ENCODE measurements at regions not wholly inside any gene's neighbourhood (a gene's known extent, or its start where the extent isn't known, plus 50 kb on each side); places are given as distances from the start of the nearest gene placed in this dataset.

DNA sequence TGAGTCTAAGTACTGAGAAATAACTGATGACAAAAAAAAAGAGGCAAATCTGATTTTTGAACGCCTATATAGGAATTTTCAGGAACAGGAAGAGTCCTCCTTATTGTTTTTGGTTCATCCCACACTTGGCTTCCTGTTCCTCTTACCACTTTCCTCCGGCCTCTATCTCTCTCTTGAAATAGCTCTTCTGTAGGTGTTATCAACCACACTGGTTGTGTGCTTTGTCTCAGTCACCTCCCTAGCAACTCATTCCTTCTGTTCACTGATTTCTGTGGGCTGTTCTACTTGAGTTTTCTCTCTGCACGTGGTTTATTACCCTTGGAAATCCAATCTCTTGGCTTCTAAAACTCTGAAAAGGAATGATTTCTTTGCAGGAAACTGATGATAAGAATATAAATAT, 78.7 kb upstream of the C11orf87 start:
- intact Hi-C loops (cut with DNase I) = no loop called here
- TF ChIP-seq, protein P1, sequence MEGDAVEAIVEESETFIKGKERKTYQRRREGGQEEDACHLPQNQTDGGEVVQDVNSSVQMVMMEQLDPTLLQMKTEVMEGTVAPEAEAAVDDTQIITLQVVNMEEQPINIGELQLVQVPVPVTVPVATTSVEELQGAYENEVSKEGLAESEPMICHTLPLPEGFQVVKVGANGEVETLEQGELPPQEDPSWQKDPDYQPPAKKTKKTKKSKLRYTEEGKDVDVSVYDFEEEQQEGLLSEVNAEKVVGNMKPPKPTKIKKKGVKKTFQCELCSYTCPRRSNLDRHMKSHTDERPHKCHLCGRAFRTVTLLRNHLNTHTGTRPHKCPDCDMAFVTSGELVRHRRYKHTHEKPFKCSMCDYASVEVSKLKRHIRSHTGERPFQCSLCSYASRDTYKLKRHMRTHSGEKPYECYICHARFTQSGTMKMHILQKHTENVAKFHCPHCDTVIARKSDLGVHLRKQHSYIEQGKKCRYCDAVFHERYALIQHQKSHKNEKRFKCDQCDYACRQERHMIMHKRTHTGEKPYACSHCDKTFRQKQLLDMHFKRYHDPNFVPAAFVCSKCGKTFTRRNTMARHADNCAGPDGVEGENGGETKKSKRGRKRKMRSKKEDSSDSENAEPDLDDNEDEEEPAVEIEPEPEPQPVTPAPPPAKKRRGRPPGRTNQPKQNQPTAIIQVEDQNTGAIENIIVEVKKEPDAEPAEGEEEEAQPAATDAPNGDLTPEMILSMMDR (IDR thresholded peaks at IDR 0.05) = no peak
- no peak overlapping the region for H3K4me3 ChIP-seq
- no peaks in the 10 kb centered on the region for H3K36me3 ChIP-seq
- no peaks in the 10 kb centered on the region for H3K27me3 ChIP-seq (ENCODE audit: low read depth)
- H3K4me1 ChIP-seq = no peaks in the 10 kb centered on the region
- ATAC-seq = no peak
- no peaks in the 10 kb centered on the region for H3K9me3 ChIP-seq
- DNase-seq = no peak
- H3K27ac ChIP-seq = no peak overlapping the region

DNA sequence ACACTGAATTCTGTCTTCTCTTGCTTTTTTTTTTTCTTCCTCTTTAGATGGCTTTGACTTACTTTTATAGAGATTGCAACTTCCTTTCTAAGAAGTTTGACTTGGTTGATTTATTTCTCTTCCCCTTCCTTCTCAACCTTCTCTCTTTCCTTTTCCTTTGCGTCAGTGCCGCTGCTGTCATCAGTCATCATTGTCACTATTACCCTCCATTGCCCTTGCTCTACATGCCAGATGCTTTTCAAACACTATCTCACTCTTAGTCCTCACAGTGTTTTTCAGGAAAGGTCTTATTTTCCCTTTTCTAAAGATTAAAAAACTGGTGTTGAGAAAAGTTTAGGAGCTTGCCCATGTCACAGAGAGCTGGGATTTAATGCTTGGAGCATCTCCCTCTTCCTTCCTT, 74.7 kb upstream of the C11orf87 start:
- intact Hi-C loops (cut with DNase I) = no loop called here
- Histone ChIP-seq H3K27ac (no peak overlapping the region), H3K9me3 (no peaks in the 10 kb centered on the region), H3K27me3 (ENCODE audit: low read depth) (no peaks in the 10 kb centered on the region), H3K4me3 (no peak overlapping the region), H3K4me1 (no peaks in the 10 kb centered on the region), H3K36me3 (no peaks in the 10 kb centered on the region)
- DNase-seq (no peak), ATAC-seq (no peak)
- TF ChIP-seq, protein P1 (IDR thresholded peaks at IDR 0.05) = no peak

DNA sequence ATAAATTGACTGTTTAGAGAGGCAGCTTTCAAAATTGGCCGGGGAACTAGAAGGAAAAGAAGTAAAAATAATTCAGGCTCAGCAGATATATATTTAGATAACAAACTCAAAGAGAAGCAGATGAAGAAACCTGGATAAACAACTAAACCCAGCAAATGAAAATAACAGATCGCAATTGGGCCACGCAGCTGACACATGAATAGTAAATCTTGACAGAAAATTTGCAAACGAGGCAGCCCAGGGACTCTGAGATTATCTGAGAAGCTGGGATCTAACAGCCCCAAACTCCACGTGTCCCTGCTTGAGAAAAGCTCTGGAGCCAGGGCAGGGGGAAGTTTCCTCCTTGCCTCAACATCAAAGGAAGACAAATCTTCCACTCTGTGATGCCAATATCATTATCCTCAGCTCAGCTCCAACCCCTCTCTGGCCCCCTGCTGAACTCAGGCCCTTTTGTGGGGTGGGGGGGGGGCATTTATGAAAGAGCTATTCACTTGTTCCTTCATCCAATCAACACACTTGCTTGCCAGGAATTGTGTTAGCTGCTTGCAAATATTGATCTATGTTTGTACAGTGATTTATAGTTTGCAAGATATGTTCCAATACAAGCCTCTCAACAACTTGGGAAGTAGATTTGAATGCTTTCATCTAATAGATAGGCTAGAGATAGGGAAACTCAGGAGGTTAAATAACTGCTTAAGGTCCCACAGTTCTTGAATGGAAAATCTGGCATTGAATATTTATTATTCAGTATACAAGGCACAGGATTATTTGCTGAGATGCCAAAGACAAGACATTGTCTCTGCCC, 72.5 kb upstream of the C11orf87 start:
- intact Hi-C loops (cut with DNase I) = no loop called here
- H3K36me3 ChIP-seq = no peaks in the 10 kb centered on the region
- no peak overlapping the region for H3K27ac ChIP-seq
- no peaks in the 10 kb centered on the region for H3K9me3 ChIP-seq
- ATAC-seq = no peak
- no peaks in the 10 kb centered on the region for H3K4me1 ChIP-seq
- DNase-seq = no peak
- TF ChIP-seq, protein P1 (IDR thresholded peaks at IDR 0.05) = no peak
- no peak overlapping the region for H3K4me3 ChIP-seq
- no peaks in the 10 kb centered on the region for H3K27me3 ChIP-seq (ENCODE audit: low read depth)

DNA sequence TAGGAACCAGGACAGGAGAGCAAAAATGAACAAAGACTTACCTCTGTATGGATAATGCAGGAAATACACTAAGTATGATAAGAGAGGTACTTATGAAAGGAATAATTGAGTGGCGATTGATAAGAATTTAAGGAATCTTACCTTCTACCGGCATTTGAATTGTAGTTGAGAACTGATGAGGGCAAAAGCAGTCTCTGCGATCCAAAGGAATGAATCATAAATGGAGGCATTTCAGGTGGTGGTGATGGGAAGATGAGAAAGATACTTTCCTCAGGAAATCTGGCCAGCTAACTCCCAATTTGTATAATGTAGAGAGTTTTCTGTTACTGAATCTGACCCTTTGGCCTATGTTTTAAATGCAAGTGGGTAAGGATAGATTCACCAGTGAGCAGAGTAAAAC, 71.9 kb upstream of the C11orf87 start:
- DNase-seq (no peak), ATAC-seq (no peak)
- H3K36me3 ChIP-seq = no peaks in the 10 kb centered on the region
- H3K27ac ChIP-seq = no peak overlapping the region
- TF ChIP-seq, protein P1 (IDR thresholded peaks at IDR 0.05) = no peak
- no peaks in the 10 kb centered on the region for H3K4me1 ChIP-seq
- no peaks in the 10 kb centered on the region for H3K9me3 ChIP-seq
- H3K4me3 ChIP-seq = no peak overlapping the region
- intact Hi-C loops (cut with DNase I) = no loop called here
- no peaks in the 10 kb centered on the region for H3K27me3 ChIP-seq (ENCODE audit: low read depth)

DNA sequence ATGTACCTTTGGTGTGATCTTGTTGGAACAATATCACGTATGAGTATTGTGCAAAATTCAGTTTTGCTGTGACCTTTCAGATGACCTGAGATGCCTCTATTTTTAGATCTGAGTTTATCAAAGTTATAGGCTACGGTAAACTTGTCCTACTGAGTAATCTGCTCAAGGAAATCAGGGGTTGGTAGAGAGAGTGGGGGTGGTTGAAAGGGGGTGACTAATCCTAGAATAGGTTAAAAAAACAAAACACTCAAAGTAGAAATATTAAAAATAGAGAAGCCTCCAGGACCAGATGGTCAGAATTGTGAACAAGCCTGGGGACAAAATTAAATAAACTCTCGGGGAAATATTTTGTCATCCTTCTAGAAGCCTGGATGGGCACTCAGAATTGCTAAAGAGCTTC, 59.9 kb upstream of the C11orf87 start:
- no peaks in the 10 kb centered on the region for H3K4me1 ChIP-seq
- H3K9me3 ChIP-seq = no peaks in the 10 kb centered on the region
- intact Hi-C loops (cut with DNase I) = no loop called here
- H3K36me3 ChIP-seq = no peaks in the 10 kb centered on the region
- DNase-seq (no peak), ATAC-seq (no peak)
- TF ChIP-seq, protein P1 (IDR thresholded peaks at IDR 0.05) = no peak
- no peak overlapping the region for H3K27ac ChIP-seq
- H3K27me3 ChIP-seq (ENCODE audit: low read depth) = no peaks in the 10 kb centered on the region
- H3K4me3 ChIP-seq = no peak overlapping the region

Data from lower lobe of right lung (tissue), 2 donors.